Fibroblast of lung (primary cell): ENCODE measurements at regions not wholly inside any gene's neighbourhood (a gene's known extent, or its start where the extent isn't known, plus 50 kb on each side); places are given as distances from the start of the nearest gene placed in this dataset.

Experiments used
- CTCF ChIP-seq, 2 donors: IDR thresholded peaks in 1 of 2; conservative IDR thresholded peaks in 1 of 2; 1 replicate in 1 of 2; 2 replicates in 1 of 2; pipeline ENCODE4 v1.5.1; 2011 to 2012; ENCODE audit warnings: low read length in 2 of 2, control low read depth in 1 of 2, inconsistent platforms in 1 of 2, low read depth in 1 of 2, mild to moderate bottlenecking in 1 of 2
- EZH2 ChIP-seq: IDR thresholded peaks from 2 replicates; pipeline ENCODE4 v1.5.1; 2012; ENCODE audit warnings: low read length, control low read depth, mild to moderate bottlenecking; ENCODE audit errors: missing control alignments

DNA sequence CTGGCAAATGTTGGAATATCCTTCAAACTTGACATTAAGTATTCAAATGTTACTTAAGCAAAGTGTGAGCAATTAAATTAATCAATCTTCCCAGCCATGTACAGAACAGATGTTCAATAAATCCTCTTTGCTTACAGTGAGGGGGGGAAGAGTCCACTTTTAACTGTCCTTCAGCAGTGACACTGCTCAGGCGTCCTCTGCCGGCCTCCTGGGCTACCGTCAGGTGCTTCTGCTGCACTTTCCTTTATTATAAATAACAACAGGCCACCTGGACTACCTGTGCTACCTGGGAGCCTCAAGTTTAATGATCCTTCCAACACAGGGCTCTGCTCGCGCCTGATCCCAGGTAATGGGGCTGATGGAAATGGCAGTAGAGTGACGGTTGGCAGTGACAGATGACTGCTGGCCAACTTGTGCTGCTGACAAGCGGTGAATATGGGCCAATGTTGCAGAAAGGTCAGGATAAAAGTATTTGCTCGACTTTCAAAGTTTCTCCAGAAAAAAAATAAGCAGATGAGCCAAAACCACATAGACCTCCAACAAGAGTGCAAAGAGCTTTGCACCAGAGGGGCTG lies 460.0 kb upstream of the ZNF507 start:
- TF ChIP-seq EZH2 (no peak), CTCF (conservative IDR thresholded peaks at IDR 0.05 in 1 of 2, IDR thresholded peaks at IDR 0.05 in 1 of 2; ENCODE audit: low read depth in 1 of 2, low read length in 2 of 2) (no peak)
